ENCODE measurements at regions not wholly inside any gene's neighbourhood (a gene's known extent, or its start where the extent isn't known, plus 50 kb on each side); places are given as distances from the start of the nearest gene placed in this dataset.

DNA sequence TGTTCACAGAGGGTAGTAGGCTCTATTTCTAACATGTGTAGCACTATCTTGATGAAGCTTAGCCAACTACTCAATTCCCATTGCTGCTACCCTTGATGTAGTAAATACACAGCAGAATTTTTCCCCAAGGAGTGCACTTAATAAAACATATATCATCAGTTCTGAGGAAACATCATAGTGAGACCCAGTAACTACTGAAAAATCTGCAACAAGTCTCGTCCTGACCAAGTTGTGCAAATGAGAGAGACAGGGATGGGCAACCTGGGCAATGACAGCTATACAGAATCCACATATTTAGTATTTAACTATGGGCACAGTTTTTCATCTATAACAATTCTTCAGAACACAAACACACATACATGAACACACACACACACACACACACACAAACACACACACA lies 1073.8 kb upstream of the SORCS1 start:
- TF ChIP-seq, protein P1, sequence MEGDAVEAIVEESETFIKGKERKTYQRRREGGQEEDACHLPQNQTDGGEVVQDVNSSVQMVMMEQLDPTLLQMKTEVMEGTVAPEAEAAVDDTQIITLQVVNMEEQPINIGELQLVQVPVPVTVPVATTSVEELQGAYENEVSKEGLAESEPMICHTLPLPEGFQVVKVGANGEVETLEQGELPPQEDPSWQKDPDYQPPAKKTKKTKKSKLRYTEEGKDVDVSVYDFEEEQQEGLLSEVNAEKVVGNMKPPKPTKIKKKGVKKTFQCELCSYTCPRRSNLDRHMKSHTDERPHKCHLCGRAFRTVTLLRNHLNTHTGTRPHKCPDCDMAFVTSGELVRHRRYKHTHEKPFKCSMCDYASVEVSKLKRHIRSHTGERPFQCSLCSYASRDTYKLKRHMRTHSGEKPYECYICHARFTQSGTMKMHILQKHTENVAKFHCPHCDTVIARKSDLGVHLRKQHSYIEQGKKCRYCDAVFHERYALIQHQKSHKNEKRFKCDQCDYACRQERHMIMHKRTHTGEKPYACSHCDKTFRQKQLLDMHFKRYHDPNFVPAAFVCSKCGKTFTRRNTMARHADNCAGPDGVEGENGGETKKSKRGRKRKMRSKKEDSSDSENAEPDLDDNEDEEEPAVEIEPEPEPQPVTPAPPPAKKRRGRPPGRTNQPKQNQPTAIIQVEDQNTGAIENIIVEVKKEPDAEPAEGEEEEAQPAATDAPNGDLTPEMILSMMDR (IDR thresholded peaks at IDR 0.05; ENCODE audit: insufficient read depth, low read depth, low read length): no peak
- DNase-seq (ENCODE audit: low read depth): no peak
- no peak overlapping the region for H3K4me3 ChIP-seq (ENCODE audit: low read depth, low read length)

GRCh38 chr10:108230478-108231170 lies 1066.1 kb upstream of the SORCS1 start:
- TF ChIP-seq, protein P1 (IDR thresholded peaks at IDR 0.05; ENCODE audit: insufficient read depth, low read depth, low read length): no peak
- no peak overlapping the region for H3K4me3 ChIP-seq (ENCODE audit: low read depth, low read length)
- no peak for DNase-seq (ENCODE audit: low read depth)

DNA sequence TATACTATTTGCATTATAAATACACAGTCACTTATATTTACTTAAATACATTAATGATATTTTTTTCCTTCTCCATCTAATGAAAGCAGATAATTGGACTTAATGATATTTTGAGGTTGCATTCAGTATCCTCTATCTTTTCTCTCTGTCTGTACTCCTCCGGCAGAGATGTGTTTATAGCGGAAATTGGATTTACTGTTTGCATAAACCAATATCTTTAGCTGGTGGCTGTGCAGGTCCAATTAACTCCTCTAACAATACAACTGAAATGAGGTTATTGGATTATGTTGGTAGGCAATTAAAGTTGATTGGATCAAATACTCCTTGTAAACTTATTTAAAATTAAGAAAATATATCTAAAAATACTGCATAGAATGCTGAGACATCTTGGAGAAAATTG lies 1044.2 kb upstream of the SORCS1 start:
- TF ChIP-seq, protein P1 (IDR thresholded peaks at IDR 0.05; ENCODE audit: insufficient read depth, low read depth, low read length): no peak
- no peak for DNase-seq (ENCODE audit: low read depth)
- no peak overlapping the region for H3K4me3 ChIP-seq (ENCODE audit: low read depth, low read length)

DNA sequence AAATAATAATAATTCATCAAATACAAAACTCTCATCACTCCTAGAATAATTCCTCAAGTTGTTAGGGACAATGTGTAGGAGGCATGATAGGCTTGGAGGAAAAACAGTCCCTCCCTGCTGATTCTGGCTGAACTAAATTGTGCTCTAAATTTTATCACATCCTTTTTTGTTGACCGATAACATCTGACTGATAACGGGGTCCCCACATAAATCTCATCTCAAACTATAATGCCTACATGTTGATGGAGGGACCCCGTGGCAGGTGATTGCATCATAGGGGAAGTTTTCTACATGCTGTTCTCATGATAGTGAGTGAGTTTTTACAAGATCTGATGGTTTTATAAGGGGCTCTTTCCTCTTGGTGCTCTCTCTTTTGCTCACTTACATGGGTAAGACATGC lies 1043.5 kb upstream of the SORCS1 start:
- no peak for DNase-seq (ENCODE audit: low read depth)
- TF ChIP-seq, protein P1 (IDR thresholded peaks at IDR 0.05; ENCODE audit: insufficient read depth, low read depth, low read length): no peak
- no peak overlapping the region for H3K4me3 ChIP-seq (ENCODE audit: low read depth, low read length)

DNA sequence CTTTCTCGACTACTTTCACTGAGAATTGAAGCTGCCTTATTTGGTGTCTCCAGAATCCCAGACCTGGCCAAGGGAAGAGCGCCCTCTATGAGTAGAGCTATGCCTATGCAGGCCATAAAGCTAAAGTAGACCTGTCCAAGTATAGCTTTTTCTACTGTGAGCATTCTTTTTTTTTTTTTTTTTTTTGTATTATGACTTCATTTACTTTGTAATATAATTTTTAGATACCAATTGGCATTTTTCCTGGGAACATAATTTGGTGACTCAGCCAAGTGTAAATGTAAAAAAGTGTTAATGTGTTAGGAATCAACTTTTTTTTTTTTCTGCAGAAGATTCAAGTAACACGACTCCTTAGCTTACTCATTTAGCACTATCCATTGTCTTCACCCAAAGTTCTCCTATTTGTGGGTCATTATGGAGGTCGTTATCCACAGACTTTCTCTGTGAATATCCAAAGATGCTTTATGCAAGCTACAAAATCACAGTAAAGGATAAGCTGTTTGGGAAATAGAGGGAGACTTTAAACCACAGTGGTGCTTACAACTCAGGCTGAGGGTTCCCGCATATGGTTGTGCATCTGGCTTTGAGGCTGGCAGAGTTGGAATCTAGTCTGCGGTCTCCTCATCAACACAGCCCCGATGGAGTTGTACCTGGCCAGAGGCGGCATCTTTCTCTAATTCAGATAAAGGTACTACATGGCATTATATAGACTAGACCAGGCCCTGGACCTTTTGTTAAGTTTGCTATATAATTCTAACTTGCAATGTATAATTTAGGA lies 1040.2 kb upstream of the SORCS1 start:
- TF ChIP-seq, protein P1 (IDR thresholded peaks at IDR 0.05; ENCODE audit: insufficient read depth, low read depth, low read length): peak; percentile 66
- DNase-seq (ENCODE audit: low read depth): peak; percentile 39
- no peak overlapping the region for H3K4me3 ChIP-seq (ENCODE audit: low read depth, low read length)

DNA sequence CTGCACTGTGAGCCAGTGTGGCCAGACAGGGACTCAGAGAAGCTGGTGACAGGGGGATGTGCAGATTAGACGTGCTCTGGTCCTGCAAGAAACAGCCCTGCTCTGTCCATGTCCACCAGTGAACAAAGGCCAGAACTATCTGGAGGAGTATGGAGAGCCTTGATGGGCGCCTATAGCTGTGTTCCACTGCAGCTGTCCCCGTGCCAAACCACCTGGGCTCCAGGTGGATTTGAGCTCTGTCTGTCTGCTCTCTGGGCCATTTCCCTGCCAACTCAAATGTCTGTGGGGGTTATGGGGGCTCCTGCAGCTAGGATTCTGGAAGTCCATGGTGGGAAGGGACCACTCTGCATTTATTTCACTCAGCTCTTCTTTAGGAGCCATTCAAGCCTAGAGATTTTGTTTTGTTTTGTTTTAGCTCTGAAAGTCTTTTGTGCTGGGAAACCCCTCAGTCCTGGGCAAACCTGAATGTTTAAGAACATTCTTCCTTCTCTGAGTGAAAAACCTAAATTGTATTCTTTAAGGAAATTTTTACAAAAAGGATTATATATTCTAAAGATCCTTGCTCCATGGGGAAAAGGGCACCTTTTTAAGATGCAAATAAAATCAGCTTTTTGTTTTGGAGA lies 1039.5 kb upstream of the SORCS1 start:
- no peak overlapping the region for H3K4me3 ChIP-seq (ENCODE audit: low read depth, low read length)
- TF ChIP-seq, protein P1 (IDR thresholded peaks at IDR 0.05; ENCODE audit: insufficient read depth, low read depth, low read length): no peak
- no peak for DNase-seq (ENCODE audit: low read depth)

All from fibroblast of villous mesenchyme (primary cell).